Adrenal gland (tissue), 9 donors: ENCODE measurements at regions not wholly inside any gene's neighbourhood (a gene's known extent, or its start where the extent isn't known, plus 50 kb on each side); places are given as distances from the start of the nearest gene placed in this dataset.

Experiments used
- DNase-seq, 7 donors: peaks; one replicate each; pipeline ENCODE4 v3.0.0-alpha.2; 2019 to 2020
- H3K27ac ChIP-seq, 5 donors: fragments of 200-600 bp; sonication (generic) in 4 of 5; 1 replicate in 3 of 5; 2 replicates in 2 of 5; pipeline versions ENCODE4 v1.5.1 to v1.8.0; 2016 to 2020; ENCODE audit warnings: mild to moderate bottlenecking in 1 of 5
- H3K27me3 ChIP-seq: fragments of 200-600 bp; 2 replicates; pipeline ENCODE4 v1.8.0; 2021
- H3K36me3 ChIP-seq, 2 donors: fragments of 200-600 bp; replicated peaks in 1 of 2; 1 replicate in 1 of 2; 2 replicates in 1 of 2; pipeline versions ENCODE4 v1.5.1 to v1.8.0; 2018 to 2022
- H3K4me1 ChIP-seq, 2 donors: fragments of 200-600 bp; replicated peaks in 1 of 2; 1 replicate in 1 of 2; 2 replicates in 1 of 2; pipeline versions ENCODE4 v1.5.1 to v1.8.0; 2018 to 2021
- H3K4me3 ChIP-seq, 4 donors: fragments of 200-600 bp; sonication (generic) in 3 of 4; one replicate each; pipeline ENCODE4 v1.5.1; 2016 to 2018
- H3K9me3 ChIP-seq, 3 donors: fragments of 200-600 bp; sonication (generic) in 1 of 3; replicated peaks in 1 of 3; 1 replicate in 2 of 3; 2 replicates in 1 of 3; pipeline versions ENCODE4 v1.5.1 to v1.8.0; 2016 to 2021
- POLR2A ChIP-seq, 2 donors: fragments of 450-650 bp; IDR thresholded peaks; one replicate each; pipeline ENCODE4 v1.6.1; 2017; ENCODE audit warnings: antibody characterized with exemption in 2 of 2, mild to moderate bottlenecking in 2 of 2, moderate library complexity in 1 of 2
- WGBS, 4 donors: extraction: QIAGEN DNeasy Blood & Tissue Kit in 2 of 4; methylation state at CpG; one replicate each; pipeline versions ENCODE4 v1.1.5 to v1.1.7; 2013 to 2017; 5-methylcytosine and 5-hydroxymethylcytosine counted together
- intact Hi-C, 2 donors: fragments of 100-400 bp; cut with DNase I; formaldehyde crosslinking; loops; one replicate each; pipeline versions ENCODE4 v1.14.1 to v1.15.0; 2022 to 2023
- TF ChIP-seq, protein P1 (sequence below), 6 experiments: fragments of 450-650 bp in 4 of 6; fragments of 200-600 bp in 2 of 6; sonication (generic) in 1 of 6; IDR thresholded peaks; 1 replicate in 5 of 6; 2 replicates in 1 of 6; pipeline versions ENCODE4 v1.5.1 to v1.8.0; 2016 to 2021; ENCODE audit warnings: antibody characterized with exemption in 6 of 6, mild to moderate bottlenecking in 2 of 6, moderate library complexity in 1 of 6
- donor health status: healthy with polysubstance abuse.
- donor health status: Bipolar disorder and iron deficiency.
- donor health status: DM: yes; HTN: yes; CAD: no.
- donor health status: DM: no; HTN: no; CAD: no.
- donor health status: DM: no; HTN: no; CAD: no.

DNA sequence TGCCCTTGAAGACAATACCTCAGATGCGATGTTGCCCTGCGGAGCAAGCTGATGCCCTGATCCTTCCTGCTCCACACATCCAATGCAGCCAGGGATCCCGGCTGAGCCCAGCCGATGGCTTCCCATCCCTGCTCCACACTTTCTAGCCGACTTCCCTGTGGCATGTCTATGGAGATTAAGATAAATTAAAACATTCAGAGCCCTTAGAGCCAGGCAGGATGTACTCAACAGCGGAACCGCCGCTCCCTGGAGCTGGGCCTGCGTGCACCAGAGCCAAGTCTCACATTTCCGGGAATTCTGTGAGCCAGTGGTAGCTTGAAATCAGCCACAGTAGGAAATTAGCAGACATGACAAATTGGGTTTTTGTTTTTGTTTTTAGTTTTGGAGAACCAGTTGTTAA is 620.6 kb downstream of the GALR1 start:
- DNase-seq, result peak in 5 of 7 donors; percentile 12 to 63 (median 44)
- Histone ChIP-seq H3K27me3 (no peaks in the 10 kb centered on the region), H3K4me1 (no peaks in the 10 kb centered on the region), H3K27ac (peak overlapping the region in 1 of 5 donors; percentile 52), H3K4me3 (no peak overlapping the region), H3K9me3 (no peaks in the 10 kb centered on the region), H3K36me3 (no peaks in the 10 kb centered on the region)
- intact Hi-C loops, result no loop called here
- TF ChIP-seq, protein P1, sequence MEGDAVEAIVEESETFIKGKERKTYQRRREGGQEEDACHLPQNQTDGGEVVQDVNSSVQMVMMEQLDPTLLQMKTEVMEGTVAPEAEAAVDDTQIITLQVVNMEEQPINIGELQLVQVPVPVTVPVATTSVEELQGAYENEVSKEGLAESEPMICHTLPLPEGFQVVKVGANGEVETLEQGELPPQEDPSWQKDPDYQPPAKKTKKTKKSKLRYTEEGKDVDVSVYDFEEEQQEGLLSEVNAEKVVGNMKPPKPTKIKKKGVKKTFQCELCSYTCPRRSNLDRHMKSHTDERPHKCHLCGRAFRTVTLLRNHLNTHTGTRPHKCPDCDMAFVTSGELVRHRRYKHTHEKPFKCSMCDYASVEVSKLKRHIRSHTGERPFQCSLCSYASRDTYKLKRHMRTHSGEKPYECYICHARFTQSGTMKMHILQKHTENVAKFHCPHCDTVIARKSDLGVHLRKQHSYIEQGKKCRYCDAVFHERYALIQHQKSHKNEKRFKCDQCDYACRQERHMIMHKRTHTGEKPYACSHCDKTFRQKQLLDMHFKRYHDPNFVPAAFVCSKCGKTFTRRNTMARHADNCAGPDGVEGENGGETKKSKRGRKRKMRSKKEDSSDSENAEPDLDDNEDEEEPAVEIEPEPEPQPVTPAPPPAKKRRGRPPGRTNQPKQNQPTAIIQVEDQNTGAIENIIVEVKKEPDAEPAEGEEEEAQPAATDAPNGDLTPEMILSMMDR (IDR thresholded peaks at IDR 0.05), result no peak
- TF ChIP-seq POLR2A (IDR thresholded peaks at IDR 0.05), result no peak
- 55 to 74% (median 61%) methylated on average over 10 of the region's 10 CpGs for WGBS, 4 donors

DNA sequence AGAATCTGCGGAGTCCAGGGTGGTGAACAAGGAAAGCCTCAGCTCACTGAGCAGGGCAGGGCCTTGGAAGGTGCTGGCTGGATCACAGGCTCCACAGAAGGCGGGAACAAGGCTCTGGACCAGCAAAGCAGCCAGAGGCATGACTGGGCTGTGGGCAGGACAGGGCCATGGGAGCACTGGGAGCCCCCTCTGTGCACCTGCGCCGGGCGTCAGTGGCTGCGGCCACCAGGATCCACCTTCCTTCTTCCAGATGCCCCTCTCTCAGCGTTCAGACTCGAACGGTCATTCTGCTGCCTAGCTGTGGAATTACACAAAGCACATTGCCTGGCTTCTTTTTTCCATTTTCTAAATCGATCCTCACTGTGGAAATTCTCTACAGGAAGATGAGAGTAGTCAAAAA is 621.2 kb downstream of the GALR1 start:
- Histone ChIP-seq H3K4me1 (no peaks in the 10 kb centered on the region), H3K36me3 (no peaks in the 10 kb centered on the region), H3K27ac (peak overlapping the region in 1 of 5 donors; percentile 5), H3K9me3 (no peaks in the 10 kb centered on the region), H3K27me3 (no peaks in the 10 kb centered on the region), H3K4me3 (no peak overlapping the region)
- no peak for TF ChIP-seq POLR2A (IDR thresholded peaks at IDR 0.05)
- TF ChIP-seq, protein P1 (IDR thresholded peaks at IDR 0.05), result no peak
- DNase-seq, result no peak
- intact Hi-C loops, result no loop called here
- WGBS, 4 donors, result 73 to 79% (median 77%) methylated on average over 10 of the region's 10 CpGs

DNA sequence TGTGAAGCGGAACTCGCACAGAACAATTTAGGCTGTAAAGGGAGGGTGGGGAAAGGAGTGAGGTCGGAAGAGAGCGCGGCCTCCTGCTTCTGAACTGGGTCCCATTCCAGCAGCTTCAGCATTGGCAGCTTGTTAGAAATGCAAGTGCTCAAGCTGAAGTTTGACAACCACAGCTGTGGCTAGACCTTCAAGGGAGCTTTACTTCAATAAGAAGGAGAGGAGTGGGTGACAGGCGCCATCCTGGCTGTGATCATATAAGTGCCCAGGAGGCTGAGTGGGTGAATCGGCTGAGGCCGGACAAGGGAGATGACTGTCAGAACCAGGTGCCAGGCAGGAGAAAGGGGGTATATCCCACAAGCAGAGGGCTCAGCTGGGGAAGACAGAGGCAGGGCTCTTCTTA is 622.5 kb downstream of the GALR1 start:
- Histone ChIP-seq H3K36me3 (no peaks in the 10 kb centered on the region), H3K9me3 (no peaks in the 10 kb centered on the region), H3K27me3 (no peaks in the 10 kb centered on the region), H3K4me1 (no peaks in the 10 kb centered on the region), H3K4me3 (no peak overlapping the region), H3K27ac (no peak overlapping the region)
- no peak for DNase-seq
- WGBS, 4 donors, result 88 to 95% (median 90%) methylated on average over 8 of the region's 8 CpGs
- intact Hi-C loops, result no loop called here
- TF ChIP-seq, protein P1 (IDR thresholded peaks at IDR 0.05), result no peak
- TF ChIP-seq POLR2A (IDR thresholded peaks at IDR 0.05), result no peak

DNA sequence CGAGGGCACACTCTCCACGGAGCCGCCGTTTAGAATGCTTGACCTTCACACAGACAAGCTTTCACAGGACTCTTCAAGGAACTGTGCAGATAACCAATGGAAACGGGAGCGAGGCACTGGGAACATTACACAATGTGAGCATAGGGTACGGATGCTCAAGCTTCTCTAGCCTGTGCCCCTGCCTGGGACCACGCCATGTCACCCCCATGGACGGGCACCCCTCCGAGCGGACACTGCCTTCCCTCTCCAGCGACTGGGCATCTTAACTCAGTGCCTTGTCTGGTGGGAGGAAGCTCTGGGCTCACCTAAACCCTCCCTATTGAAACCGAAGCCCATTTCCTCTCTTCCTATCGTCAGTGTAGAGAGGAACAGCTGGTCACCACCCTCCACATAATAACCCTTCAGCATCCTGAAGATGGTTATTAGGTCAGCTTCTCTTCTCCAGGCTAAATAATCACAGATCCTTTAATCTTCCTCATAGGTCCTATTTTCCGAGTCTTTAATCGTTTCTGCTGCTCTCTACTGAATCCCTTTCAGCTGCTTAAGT is 626.7 kb downstream of the GALR1 start:
- H3K4me3 ChIP-seq, result no peak overlapping the region
- no peaks in the 10 kb centered on the region for H3K9me3 ChIP-seq
- intact Hi-C loops, result no loop called here
- H3K36me3 ChIP-seq, result no peaks in the 10 kb centered on the region
- WGBS, 4 donors, result 68 to 73% (median 72%) methylated on average over 15 to 16 of the region's 16 CpGs
- no peak for TF ChIP-seq POLR2A (IDR thresholded peaks at IDR 0.05)
- TF ChIP-seq, protein P1 (IDR thresholded peaks at IDR 0.05), result no peak
- H3K27me3 ChIP-seq, result no peaks in the 10 kb centered on the region
- no peak for DNase-seq
- no peak overlapping the region for H3K27ac ChIP-seq
- no peaks in the 10 kb centered on the region for H3K4me1 ChIP-seq
